ENCODE measurements at regions not wholly inside any gene's neighbourhood (a gene's known extent, or its start where the extent isn't known, plus 50 kb on each side); places are given as distances from the start of the nearest gene placed in this dataset.

- TF ChIP-seq, protein P1, sequence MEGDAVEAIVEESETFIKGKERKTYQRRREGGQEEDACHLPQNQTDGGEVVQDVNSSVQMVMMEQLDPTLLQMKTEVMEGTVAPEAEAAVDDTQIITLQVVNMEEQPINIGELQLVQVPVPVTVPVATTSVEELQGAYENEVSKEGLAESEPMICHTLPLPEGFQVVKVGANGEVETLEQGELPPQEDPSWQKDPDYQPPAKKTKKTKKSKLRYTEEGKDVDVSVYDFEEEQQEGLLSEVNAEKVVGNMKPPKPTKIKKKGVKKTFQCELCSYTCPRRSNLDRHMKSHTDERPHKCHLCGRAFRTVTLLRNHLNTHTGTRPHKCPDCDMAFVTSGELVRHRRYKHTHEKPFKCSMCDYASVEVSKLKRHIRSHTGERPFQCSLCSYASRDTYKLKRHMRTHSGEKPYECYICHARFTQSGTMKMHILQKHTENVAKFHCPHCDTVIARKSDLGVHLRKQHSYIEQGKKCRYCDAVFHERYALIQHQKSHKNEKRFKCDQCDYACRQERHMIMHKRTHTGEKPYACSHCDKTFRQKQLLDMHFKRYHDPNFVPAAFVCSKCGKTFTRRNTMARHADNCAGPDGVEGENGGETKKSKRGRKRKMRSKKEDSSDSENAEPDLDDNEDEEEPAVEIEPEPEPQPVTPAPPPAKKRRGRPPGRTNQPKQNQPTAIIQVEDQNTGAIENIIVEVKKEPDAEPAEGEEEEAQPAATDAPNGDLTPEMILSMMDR (conservative IDR thresholded peaks at IDR 0.05; ENCODE audit: low read depth, low read length): no peak
- TF ChIP-seq EZH2 (IDR thresholded peaks at IDR 0.05; ENCODE audit: borderline replicate concordance, low read depth, low read length, poor library complexity, severe bottlenecking): peak; percentile 22
Observed at GRCh38 chr14:106347890-106348755, 821.7 kb downstream of the TMEM121 start.
